ENCODE measurements at regions not wholly inside any gene's neighbourhood (a gene's known extent, or its start where the extent isn't known, plus 50 kb on each side); places are given as distances from the start of the nearest gene placed in this dataset.

GRCh38 chr21:16619281-16619680 is 889.5 kb downstream of the USP25 start:
- no peak for DNase-seq (ENCODE audit: low spot score in 2 of 2)
- intact Hi-C loops (cut with DNase I; ENCODE audit: low total_unique reads), result no loop called here
- no peak overlapping the region for H3K4me3 ChIP-seq (ENCODE audit: low read depth, poor library complexity, severe bottlenecking)
- TF ChIP-seq, protein P1, sequence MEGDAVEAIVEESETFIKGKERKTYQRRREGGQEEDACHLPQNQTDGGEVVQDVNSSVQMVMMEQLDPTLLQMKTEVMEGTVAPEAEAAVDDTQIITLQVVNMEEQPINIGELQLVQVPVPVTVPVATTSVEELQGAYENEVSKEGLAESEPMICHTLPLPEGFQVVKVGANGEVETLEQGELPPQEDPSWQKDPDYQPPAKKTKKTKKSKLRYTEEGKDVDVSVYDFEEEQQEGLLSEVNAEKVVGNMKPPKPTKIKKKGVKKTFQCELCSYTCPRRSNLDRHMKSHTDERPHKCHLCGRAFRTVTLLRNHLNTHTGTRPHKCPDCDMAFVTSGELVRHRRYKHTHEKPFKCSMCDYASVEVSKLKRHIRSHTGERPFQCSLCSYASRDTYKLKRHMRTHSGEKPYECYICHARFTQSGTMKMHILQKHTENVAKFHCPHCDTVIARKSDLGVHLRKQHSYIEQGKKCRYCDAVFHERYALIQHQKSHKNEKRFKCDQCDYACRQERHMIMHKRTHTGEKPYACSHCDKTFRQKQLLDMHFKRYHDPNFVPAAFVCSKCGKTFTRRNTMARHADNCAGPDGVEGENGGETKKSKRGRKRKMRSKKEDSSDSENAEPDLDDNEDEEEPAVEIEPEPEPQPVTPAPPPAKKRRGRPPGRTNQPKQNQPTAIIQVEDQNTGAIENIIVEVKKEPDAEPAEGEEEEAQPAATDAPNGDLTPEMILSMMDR (IDR thresholded peaks at IDR 0.05), result no peak
- TF ChIP-seq POLR2A (IDR thresholded peaks at IDR 0.05), result no peak
- 96% methylated on average over 2 of the region's 2 CpGs for WGBS, 2 donors

DNA sequence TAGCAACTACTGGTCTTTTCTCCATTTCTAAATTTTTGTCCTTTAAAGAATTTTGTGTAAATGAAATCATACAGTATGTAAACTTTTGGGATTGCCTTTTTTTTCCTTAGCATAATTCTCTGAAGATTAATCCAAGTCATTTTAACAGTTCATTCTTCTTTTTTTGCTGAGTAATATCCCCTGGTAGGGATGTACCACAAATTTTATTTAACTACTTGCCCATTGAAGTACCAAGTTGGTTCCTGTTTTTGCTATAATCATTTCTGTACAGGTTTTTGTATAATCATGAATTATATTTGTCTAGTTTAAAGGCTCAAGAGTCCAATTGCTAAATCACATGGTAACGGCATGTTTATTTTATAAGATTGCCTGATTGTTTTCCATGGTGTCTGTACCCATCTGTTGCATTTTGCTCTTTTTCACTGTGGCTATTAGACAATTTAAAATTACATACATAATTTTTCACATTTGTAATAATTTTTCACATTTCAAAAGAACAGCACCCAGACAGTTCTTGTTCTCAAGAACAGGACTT is 891.1 kb downstream of the USP25 start:
- intact Hi-C loops (cut with DNase I; ENCODE audit: low total_unique reads), result no loop called here
- TF ChIP-seq POLR2A (IDR thresholded peaks at IDR 0.05), result no peak
- TF ChIP-seq, protein P1 (IDR thresholded peaks at IDR 0.05), result no peak
- H3K4me3 ChIP-seq (ENCODE audit: low read depth, poor library complexity, severe bottlenecking), result no peak overlapping the region
- 94 to 100% methylated on average over 1 of the region's 1 CpG for WGBS, 2 donors
- no peak for DNase-seq (ENCODE audit: low spot score in 2 of 2)

DNA sequence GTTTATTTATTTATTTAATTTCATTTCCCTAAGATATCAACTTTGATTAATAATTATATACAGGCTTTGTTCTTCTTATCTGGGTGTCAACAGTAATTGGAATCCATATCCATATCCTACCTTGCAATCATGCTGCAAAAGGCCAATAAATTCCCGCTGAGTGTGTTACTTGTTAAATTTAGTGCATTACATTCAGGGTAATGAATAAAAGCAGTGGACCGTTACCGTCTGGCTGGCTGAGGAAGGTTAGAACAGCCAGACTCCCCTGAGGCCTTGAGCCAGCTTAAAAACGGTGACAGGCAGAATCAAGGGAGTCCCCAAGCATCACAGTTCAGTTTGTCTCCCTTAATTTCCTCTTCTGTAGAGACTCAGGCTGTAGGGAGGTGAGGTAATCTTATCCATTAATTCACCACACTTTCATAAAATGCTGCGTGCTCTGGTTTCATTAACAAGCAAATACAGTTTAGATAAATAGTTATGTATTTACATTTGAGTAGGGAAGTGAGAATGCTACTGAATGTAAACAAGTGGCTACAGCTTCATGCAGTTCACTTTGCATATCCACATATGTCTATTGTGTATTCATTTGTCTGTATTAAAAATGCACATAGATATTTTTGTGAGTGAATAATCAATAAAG is 888.2 kb upstream of the CXADR start:
- DNase-seq (ENCODE audit: low spot score in 2 of 2), result no peak
- WGBS, 2 donors, result 70 to 81% methylated on average over 5 of the region's 5 CpGs
- TF ChIP-seq POLR2A (IDR thresholded peaks at IDR 0.05), result no peak
- TF ChIP-seq, protein P1 (IDR thresholded peaks at IDR 0.05), result no peak
- H3K4me3 ChIP-seq (ENCODE audit: low read depth, poor library complexity, severe bottlenecking), result no peak overlapping the region
- intact Hi-C loops (cut with DNase I; ENCODE audit: low total_unique reads), result no loop called here

GRCh38 chr21:16625491-16625890 is 887.4 kb upstream of the CXADR start:
- intact Hi-C loops (cut with DNase I; ENCODE audit: low total_unique reads), result no loop called here
- 44 to 59% methylated on average over 1 of the region's 1 CpG for WGBS, 2 donors
- no peak for TF ChIP-seq POLR2A (IDR thresholded peaks at IDR 0.05)
- TF ChIP-seq, protein P1 (IDR thresholded peaks at IDR 0.05), result no peak
- DNase-seq (ENCODE audit: low spot score in 2 of 2), result no peak
- H3K4me3 ChIP-seq (ENCODE audit: low read depth, poor library complexity, severe bottlenecking), result no peak overlapping the region

GRCh38 chr21:16633831-16634459 is 878.9 kb upstream of the CXADR start:
- no peak for DNase-seq (ENCODE audit: low spot score in 2 of 2)

More at GRCh38 chr21:16633831-16634459, 878.9 kb upstream of the CXADR start:
- no peak overlapping the region for H3K4me3 ChIP-seq (ENCODE audit: low read depth, poor library complexity, severe bottlenecking)
- TF ChIP-seq, protein P1 (IDR thresholded peaks at IDR 0.05), result no peak
- TF ChIP-seq POLR2A (IDR thresholded peaks at IDR 0.05), result no peak
- intact Hi-C loops (cut with DNase I; ENCODE audit: low total_unique reads), result no loop called here
- WGBS, 2 donors, result 34 to 35% methylated on average over 4 of the region's 4 CpGs
